ENCODE measurements at regions not wholly inside any gene's neighbourhood (a gene's known extent, or its start where the extent isn't known, plus 50 kb on each side); places are given as distances from the start of the nearest gene placed in this dataset.

DNA sequence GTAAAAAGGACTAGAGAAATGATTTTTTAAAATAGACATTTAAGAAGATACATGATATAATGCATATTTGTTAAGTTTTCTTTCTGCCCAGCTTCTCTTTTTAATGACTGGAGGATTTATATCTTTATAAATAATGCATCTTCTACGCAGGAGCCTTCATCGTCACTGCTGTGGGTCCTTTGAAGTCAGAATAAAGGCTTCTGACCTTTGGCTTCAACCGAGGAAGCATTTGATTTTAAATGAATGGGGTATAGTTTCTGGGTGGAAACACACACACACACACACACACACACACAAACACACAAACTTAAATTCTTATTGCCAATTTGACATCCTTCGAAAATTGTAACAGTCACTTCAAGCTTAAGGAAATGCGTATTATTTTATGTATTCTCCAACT is 690.9 kb downstream of the BRINP3 start:
- TF ChIP-seq POLR2A (IDR thresholded peaks at IDR 0.05): no peak
- TF ChIP-seq, protein P1, sequence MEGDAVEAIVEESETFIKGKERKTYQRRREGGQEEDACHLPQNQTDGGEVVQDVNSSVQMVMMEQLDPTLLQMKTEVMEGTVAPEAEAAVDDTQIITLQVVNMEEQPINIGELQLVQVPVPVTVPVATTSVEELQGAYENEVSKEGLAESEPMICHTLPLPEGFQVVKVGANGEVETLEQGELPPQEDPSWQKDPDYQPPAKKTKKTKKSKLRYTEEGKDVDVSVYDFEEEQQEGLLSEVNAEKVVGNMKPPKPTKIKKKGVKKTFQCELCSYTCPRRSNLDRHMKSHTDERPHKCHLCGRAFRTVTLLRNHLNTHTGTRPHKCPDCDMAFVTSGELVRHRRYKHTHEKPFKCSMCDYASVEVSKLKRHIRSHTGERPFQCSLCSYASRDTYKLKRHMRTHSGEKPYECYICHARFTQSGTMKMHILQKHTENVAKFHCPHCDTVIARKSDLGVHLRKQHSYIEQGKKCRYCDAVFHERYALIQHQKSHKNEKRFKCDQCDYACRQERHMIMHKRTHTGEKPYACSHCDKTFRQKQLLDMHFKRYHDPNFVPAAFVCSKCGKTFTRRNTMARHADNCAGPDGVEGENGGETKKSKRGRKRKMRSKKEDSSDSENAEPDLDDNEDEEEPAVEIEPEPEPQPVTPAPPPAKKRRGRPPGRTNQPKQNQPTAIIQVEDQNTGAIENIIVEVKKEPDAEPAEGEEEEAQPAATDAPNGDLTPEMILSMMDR (IDR thresholded peaks at IDR 0.05): no peak
